Duodenal mucosa (tissue), 2 donors: ENCODE measurements at regions not wholly inside any gene's neighbourhood (a gene's known extent, or its start where the extent isn't known, plus 50 kb on each side); places are given as distances from the start of the nearest gene placed in this dataset.

Source experiments
- H3K27ac ChIP-seq: one replicate; pipeline ENCODE4 v1.7.0; 2013; ENCODE audit warnings: low read depth, low read length
- H3K27me3 ChIP-seq, 2 donors: one replicate each; pipeline ENCODE4 v1.7.0; 2013; ENCODE audit warnings: low read length in 2 of 2, control low read depth in 1 of 2; ENCODE audit not compliant: insufficient read depth in 2 of 2, control insufficient read depth in 1 of 2
- H3K36me3 ChIP-seq, 2 donors: one replicate each; pipeline ENCODE4 v1.7.0; 2013; ENCODE audit warnings: low read length in 2 of 2, control low read depth in 1 of 2; ENCODE audit not compliant: insufficient read depth in 2 of 2, control insufficient read depth in 1 of 2
- H3K4me1 ChIP-seq, 2 donors: one replicate each; pipeline ENCODE4 v1.7.0; 2013; ENCODE audit warnings: low read length in 2 of 2, control low read depth in 1 of 2; ENCODE audit not compliant: insufficient read depth in 2 of 2, control insufficient read depth in 1 of 2
- H3K4me3 ChIP-seq, 2 donors: one replicate each; pipeline ENCODE4 v1.7.0; 2013; ENCODE audit warnings: low read length in 2 of 2, low read depth in 1 of 2
- H3K9ac ChIP-seq, 2 donors: one replicate each; pipeline ENCODE4 v1.7.0; 2013; ENCODE audit warnings: low read length in 2 of 2, low read depth in 1 of 2
- H3K9me3 ChIP-seq, 2 donors: one replicate each; pipeline ENCODE4 v1.7.0; 2013; ENCODE audit warnings: low read length in 2 of 2, control low read depth in 1 of 2; ENCODE audit not compliant: control insufficient read depth in 1 of 2

- H3K27me3 ChIP-seq = peaks cover 0 to 4% of the 10 kb centered on the region in 2 donors
Measured at GRCh38 chr10:130775311-130775710, 536.2 kb downstream of the TCERG1L start.

GRCh38 chr10:130776724-130777123, 534.8 kb downstream of the TCERG1L start:
- H3K36me3 ChIP-seq = no peaks in the 10 kb centered on the region
- H3K9me3 ChIP-seq = no peaks in the 10 kb centered on the region
- H3K27ac ChIP-seq = no peak overlapping the region
- H3K27me3 ChIP-seq = peaks cover 0 to 4% of the 10 kb centered on the region in 2 donors
- H3K9ac ChIP-seq = no peak overlapping the region
- H3K4me3 ChIP-seq = no peak overlapping the region
- no peaks in the 10 kb centered on the region for H3K4me1 ChIP-seq

More at GRCh38 chr10:130775311-130775710, 536.2 kb downstream of the TCERG1L start:
- Histone ChIP-seq H3K27ac (no peak overlapping the region), H3K4me3 (no peak overlapping the region), H3K36me3 (no peaks in the 10 kb centered on the region), H3K9me3 (no peaks in the 10 kb centered on the region), H3K9ac (no peak overlapping the region), H3K4me1 (no peaks in the 10 kb centered on the region)

- Histone ChIP-seq H3K27ac (no peak overlapping the region), H3K27me3 (peaks cover 0 to 4% of the 10 kb centered on the region in 2 donors)
Measured at GRCh38 chr10:130777507-130778165, 533.9 kb downstream of the TCERG1L start.

GRCh38 chr10:130778166-130778545, 533.4 kb downstream of the TCERG1L start:
- no peaks in the 10 kb centered on the region for H3K36me3 ChIP-seq
- H3K27ac ChIP-seq = no peak overlapping the region
- H3K9me3 ChIP-seq = no peaks in the 10 kb centered on the region
- no peak overlapping the region for H3K4me3 ChIP-seq
- H3K9ac ChIP-seq = no peak overlapping the region
- H3K27me3 ChIP-seq = peaks cover 0 to 4% of the 10 kb centered on the region in 2 donors
- H3K4me1 ChIP-seq = no peaks in the 10 kb centered on the region

More at GRCh38 chr10:130777507-130778165, 533.9 kb downstream of the TCERG1L start:
- H3K4me3 ChIP-seq = no peak overlapping the region
- H3K9ac ChIP-seq = no peak overlapping the region
- no peaks in the 10 kb centered on the region for H3K4me1 ChIP-seq
- no peaks in the 10 kb centered on the region for H3K36me3 ChIP-seq
- no peaks in the 10 kb centered on the region for H3K9me3 ChIP-seq

- no peak overlapping the region for H3K27ac ChIP-seq
- H3K9me3 ChIP-seq = no peaks in the 10 kb centered on the region
- no peaks in the 10 kb centered on the region for H3K4me1 ChIP-seq
- H3K36me3 ChIP-seq = no peaks in the 10 kb centered on the region
- no peak overlapping the region for H3K4me3 ChIP-seq
- H3K9ac ChIP-seq = no peak overlapping the region
- no peaks in the 10 kb centered on the region for H3K27me3 ChIP-seq
Measured at GRCh38 chr10:130780763-130781162, 530.8 kb downstream of the TCERG1L start.

- no peak overlapping the region for H3K27ac ChIP-seq
- H3K4me3 ChIP-seq = no peak overlapping the region
- H3K9ac ChIP-seq = no peak overlapping the region
- no peaks in the 10 kb centered on the region for H3K27me3 ChIP-seq
- no peaks in the 10 kb centered on the region for H3K4me1 ChIP-seq
- H3K9me3 ChIP-seq = no peaks in the 10 kb centered on the region
- H3K36me3 ChIP-seq = no peaks in the 10 kb centered on the region
Measured at GRCh38 chr10:130781206-130781605, 530.3 kb downstream of the TCERG1L start.

GRCh38 chr10:130781623-130782022, 529.9 kb downstream of the TCERG1L start:
- Histone ChIP-seq H3K9ac (no peak overlapping the region), H3K36me3 (no peaks in the 10 kb centered on the region), H3K4me1 (no peaks in the 10 kb centered on the region), H3K9me3 (no peaks in the 10 kb centered on the region), H3K27me3 (no peaks in the 10 kb centered on the region), H3K4me3 (no peak overlapping the region), H3K27ac (no peak overlapping the region)

GRCh38 chr10:130782467-130782866, 529.1 kb downstream of the TCERG1L start:
- no peak overlapping the region for H3K9ac ChIP-seq
- H3K4me3 ChIP-seq = no peak overlapping the region
- H3K27me3 ChIP-seq = no peaks in the 10 kb centered on the region
- H3K9me3 ChIP-seq = no peaks in the 10 kb centered on the region
- no peaks in the 10 kb centered on the region for H3K4me1 ChIP-seq
- H3K27ac ChIP-seq = no peak overlapping the region
- H3K36me3 ChIP-seq = no peaks in the 10 kb centered on the region

GRCh38 chr10:130784326-130784725, 527.2 kb downstream of the TCERG1L start:
- H3K9me3 ChIP-seq = no peaks in the 10 kb centered on the region
- H3K27ac ChIP-seq = no peak overlapping the region
- no peak overlapping the region for H3K4me3 ChIP-seq
- no peaks in the 10 kb centered on the region for H3K36me3 ChIP-seq
- no peaks in the 10 kb centered on the region for H3K27me3 ChIP-seq
- no peak overlapping the region for H3K9ac ChIP-seq
- H3K4me1 ChIP-seq = no peaks in the 10 kb centered on the region

GRCh38 chr10:130786365-130786966, 525.1 kb downstream of the TCERG1L start:
- Histone ChIP-seq H3K4me3 (no peak overlapping the region), H3K36me3 (no peaks in the 10 kb centered on the region), H3K9me3 (peaks cover 0 to 8% of the 10 kb centered on the region in 2 donors), H3K9ac (no peak overlapping the region), H3K27me3 (no peaks in the 10 kb centered on the region), H3K4me1 (no peaks in the 10 kb centered on the region), H3K27ac (no peak overlapping the region)
